GM21786 (cell line): ENCODE measurements at regions not wholly inside any gene's neighbourhood (a gene's known extent, or its start where the extent isn't known, plus 50 kb on each side); places are given as distances from the start of the nearest gene placed in this dataset.

Experiments used
- ATAC-seq: cut with Tn5 transposase; IDR thresholded peaks from one replicate; pipeline ENCODE4 v1.9.1; 2021; ENCODE audit not compliant: unreplicated experiment

DNA sequence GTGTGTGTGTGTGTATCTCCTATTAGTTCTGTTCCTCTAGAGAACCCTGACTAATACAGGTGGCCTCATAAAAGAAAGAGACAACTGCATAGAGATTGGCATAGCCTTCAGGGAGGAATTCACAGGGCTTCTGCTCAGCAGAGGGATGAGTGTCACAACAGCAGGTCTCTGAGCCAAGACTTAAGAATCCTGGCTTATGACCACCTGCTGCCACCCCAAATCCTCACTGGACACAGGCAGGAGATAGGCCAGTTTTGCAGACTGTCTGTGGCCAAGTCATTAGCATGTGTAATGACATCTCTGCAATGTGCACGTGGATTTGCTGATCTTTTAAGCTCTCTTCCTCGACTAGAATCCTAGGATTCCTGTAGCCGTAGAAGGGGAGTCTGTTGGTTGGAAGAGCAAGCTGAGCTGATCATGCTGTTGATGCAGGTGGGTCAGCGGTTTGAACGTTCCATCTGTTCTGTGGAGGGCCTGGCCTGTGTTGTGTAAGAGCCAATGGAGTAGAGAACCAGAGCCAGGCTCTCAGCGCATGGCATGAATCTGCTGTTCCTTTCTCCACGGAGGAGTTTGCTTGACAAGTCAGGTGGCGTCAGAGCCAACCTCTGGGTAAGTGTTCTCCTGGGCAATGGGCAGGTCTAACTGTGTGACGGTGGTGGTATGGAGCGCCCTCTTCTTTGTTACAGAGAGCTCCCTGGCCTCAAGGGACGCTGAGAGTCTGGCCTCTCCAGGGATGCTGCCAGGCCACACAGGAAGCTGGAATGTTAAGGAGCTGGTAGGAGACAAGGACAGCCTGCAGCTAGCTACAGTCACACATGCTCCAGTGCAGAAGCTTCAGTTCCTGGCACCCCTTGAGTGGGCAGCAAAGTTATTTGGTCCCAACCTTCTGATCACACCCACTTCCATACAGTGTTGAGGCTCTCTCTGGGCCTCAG is 503.1 kb downstream of the FOXO1 start:
- no peak for ATAC-seq

DNA sequence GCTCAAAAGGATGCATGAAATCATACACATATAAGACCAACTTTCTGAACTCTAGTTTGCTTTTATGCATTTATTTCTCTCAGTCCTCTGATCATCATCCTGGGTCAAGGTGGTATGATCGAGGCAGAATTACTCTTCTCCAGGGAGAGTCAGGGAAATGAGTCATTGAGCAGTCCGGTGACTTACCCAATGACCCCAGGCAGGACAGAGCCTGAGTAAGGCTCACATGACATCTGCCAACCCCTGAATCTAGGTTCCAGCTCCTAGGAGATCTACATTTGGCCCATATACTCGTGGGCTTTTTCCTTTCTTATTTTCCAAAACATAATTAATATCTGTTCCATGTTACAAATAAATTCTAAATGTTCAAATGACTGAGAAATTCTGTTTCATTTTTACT is 502.3 kb downstream of the FOXO1 start:
- ATAC-seq = no peak

DNA sequence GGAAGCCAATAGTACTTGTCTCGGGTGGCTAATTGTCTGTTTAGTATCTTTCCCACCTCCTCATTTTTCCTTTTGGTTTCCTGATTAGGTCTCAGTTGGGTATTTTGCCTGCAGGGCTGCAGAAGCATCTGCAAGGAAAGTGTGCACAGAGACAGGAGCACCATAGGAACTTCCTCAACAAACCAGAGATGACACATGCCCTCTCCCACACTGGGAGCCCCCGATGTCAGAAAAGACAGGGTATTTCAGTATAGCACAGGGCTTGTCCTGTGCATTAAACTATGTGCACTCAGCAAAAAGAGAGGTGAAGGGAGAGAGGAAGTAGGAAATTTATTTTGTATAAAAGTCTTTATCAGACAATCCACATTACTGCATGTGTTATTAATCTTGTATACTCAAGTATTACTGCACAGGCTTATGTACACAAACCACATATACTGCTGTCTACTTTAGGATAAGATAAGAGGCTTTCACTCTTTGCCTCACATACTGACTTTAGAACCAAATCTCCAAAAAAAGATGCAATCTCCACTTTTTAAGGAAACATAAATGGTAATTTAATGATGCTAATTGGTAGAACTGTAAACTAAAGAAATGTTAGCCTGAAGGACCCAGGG is 501.0 kb downstream of the FOXO1 start:
- ATAC-seq = no peak

DNA sequence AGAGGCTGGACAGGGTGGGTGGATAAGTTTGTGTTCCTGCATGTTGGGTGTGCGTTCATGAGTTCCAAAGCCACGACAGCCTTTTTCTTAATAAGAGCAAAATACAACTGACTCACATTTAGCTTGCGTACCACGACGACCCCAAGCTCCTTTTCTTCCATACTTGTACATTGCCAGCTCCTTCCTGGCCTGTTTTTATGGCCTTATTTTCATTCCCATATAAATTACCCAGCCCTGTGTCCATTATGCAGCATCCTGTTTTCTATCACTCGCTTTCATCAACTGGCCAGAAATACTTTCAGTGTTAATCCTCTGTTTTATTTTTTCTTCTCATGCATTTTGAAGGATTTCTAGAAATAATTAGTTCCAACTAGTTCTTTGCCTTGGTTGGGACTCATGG is 499.1 kb downstream of the FOXO1 start:
- no peak for ATAC-seq

DNA sequence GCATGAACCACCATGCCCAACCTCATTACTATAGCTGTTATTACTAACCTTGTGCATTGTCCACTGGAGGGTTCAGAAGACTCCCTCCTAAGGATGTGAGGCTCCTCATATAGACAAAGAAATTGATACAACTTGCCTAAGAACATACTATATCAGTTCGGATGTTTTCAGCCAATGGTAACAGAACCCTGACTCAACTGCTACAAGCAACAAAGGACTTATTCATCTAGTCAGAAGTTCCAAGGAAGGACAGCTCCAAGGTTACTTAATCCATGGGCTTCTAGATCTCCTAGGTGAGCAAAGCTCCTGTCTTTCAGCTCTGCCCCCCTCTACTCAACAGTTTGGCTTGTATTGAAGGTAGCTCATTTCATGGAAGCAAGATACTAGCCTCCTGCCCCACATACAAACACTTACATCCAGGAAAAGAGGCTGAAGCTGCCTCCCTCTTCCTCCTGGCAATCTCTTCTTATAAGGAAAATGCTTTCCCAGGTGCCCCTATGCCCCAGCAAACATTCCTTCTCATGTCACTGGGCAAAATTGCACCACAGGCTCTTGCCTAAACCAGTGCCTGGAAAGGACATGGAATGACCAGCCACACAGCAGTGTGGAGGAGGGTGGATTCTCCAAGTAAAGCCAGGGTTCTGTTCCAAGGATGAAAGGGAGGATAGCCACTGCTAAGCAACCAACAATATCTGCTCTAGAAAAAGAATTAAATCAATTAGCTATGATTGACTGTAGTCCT is 497.8 kb downstream of the FOXO1 start:
- ATAC-seq = no peak

DNA sequence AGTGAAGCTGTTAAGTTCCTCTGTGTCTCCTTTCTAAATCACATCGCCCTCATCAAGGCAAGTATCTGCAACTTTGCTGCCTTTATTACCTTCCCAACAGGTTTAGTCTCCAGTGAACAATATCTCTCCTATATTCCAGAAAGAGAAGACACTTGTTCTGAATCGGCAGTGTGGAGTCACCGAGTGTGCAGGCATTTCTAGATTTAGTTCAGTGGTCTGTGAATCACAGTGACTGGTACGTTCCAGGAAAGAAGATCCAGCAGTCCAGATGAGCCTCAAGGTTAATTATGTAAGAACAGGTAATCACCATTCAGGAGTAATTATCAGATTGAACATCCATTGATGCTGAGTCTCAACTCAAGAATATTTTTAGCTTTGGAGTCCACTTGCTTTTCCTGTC is 497.0 kb downstream of the FOXO1 start:
- ATAC-seq = no peak

DNA sequence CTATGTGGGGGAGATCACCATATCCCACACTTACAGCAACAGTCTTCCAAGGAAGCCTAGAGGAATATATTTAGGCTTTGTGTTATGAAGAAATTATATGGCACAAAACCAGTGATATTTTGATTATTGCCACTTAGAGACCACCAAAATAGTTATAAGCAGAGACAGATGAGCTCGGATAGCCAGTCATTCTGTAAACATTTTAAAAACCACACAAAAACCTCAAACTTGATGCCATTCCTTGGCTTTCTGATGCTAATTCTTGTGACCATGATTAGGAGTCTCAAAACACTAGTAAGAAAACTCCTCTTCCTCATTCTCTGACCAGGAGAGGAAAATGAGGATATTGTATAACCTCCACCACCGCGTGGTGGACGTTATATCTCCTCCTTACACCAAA is 496.4 kb downstream of the FOXO1 start:
- no peak for ATAC-seq

DNA sequence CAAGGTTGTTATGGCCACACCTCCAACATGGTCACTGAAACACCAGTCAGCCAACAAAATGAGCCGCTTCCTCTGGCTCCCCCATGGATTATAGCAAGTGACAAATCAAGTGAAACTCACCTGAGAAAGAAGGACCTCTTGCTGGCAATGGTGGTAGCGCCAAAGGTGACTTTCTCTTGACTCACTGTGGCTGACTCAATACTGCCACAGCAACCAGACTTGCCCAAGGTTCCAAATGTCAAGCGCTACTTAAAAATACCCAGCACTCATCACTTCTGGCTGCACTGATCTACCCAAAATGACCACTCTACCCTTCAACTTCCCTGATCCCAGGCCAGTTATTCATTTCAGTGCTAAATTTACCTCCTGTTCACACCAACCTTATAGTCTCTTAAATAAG is 495.5 kb downstream of the FOXO1 start:
- ATAC-seq = no peak

DNA sequence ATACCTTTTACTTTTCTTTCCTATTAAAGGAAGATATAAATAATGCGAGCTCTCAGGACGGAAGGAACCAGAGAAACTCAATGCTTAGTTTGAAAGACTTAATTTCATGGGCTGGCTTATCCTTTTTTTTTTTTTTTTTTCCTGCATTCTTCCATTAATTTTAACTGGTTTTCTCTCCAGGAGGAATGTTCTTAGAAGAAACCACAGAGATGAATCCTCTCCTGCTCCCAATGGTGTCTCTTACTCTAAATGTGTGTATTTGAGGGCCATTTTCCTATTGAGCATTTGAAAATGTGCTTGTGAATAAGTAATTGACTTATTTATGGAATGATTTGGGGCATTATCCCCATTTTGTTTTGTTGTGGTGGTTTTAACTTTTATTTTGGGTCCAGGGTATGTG is 494.9 kb downstream of the FOXO1 start:
- no peak for ATAC-seq

DNA sequence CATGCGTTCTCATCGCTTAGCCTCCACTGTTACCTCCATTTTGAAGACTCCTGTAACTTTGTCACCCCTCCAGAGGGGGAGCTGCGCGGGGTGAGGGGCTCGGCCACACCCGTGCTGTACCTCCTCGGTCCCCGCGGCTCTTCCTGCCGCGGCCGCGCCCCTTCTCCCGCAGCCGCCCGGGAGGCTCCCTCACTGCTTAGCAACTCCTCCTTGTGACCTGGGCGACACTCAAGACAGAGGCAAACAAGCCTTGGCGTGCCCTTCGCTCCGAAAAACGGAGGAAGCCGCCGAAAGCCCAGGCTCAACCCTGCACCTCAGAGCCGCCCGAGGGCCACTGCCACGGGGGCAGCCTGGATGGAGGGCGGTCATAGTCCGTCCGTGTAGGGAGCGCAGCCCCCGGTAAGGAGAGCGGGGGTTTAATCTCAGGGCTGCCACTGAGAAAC is 494.3 kb downstream of the FOXO1 start:
- ATAC-seq = no peak

DNA sequence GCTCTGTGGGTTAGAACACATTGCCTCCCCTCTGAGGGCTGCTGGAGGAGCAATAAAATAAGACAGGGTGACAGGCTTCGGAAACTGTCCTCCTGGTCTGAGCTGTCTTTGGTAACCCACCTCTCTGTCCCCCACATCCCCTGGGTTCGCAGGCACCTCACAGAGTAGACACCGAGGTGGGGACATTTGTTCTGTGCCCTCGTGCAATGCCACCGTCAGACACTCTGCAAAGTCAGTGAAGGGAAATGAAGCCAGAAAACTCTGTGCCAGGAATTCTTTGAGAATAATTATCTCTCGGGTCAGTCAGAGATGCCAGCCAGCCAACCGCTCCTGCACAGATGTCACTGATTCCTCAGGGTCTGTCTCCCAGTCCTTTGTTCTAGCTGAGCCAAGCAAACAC is 493.6 kb downstream of the FOXO1 start:
- no peak for ATAC-seq

DNA sequence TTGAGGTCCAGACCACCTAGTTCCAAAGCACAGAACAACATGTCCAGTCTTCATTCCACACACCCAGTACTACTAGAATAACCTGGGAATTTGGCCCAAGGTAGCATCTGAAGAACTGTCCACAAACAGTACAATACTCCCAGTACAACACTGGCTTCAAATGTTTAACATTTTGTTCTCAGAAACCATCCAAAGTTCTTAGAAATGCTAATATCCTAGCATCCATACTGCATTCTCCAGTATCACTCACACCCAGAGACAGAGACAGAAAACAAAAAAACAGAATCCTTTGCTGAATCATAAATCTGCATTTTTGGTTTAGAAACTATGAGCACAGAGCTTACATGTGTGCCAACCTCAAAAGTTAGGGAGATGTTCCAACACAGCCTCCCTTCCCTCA is 490.8 kb downstream of the FOXO1 start:
- ATAC-seq = no peak

DNA sequence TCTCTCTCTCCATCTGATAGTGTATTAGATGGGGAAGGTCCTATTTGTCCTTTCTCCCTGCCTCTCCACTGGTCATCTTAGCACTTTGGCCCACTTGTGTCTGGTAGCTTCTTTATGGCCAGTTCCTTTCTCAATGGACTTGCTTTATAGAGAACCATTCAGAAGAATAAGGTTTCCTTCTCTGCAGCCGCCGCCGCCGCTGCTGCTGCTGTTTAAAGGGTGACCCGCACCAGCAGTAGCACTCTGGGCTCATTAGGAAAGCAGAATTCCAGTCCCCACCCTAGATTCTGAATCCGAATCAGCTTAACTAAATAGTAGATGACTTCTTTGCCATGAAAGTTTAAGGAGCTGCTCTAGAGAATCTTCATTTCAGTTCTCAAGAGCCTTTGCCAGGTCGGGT is 490.2 kb downstream of the FOXO1 start:
- ATAC-seq = no peak

DNA sequence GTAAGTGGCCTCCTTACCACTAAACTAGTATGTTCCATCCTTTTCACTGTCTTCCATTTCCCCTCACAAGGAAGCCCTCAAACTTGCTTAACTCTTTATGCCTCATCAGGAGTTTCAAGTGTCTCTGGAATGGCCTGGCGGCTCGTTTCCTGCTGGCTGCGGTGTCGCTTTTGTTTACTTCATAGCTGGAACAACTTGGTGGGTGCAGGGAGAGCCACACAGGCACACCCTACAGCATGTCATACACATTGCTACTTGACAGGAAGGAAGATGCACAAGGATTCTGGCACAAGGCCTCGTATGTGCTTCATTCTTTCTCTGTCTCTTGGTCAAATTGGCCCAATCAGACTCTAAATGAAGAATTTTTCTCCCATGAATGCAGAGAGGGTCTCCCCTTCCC is 488.3 kb downstream of the FOXO1 start:
- no peak for ATAC-seq

DNA sequence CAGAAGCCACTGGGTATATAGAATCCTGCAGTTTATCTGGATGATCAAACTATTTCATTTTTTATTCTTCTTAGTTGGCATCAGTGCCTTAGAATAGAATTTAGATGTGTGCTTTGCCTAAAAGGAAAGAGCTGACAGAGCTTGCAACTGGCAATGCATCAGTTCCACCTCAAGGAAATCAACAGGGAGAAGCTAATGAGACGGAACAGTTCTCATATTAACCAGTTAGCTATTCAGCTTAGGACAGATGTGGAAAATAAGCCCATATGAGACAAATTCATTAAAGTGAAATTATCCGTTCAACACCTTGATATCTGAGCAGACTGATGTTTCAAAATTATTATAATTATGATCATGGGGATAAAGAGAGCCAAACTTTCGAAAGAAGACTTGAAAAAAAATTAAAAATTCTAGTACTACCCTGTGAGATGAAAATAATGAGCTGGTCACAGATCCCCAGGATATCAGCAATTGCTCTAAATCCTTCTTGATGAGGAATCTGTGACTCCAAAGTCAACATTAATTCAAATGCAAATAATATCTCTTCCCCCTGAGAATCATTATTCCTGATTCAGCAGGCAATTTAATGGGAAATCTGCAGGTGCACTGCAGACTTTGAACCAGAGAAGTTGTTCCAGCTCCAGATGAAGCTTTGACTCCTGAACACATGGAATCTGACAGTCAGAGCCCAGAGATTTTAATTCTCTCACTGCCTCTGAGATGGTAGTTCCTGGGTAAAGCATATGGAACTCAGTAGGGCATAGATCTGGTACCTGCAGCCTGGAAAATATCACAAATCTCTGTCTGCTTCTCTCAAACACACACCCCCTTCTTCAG is 486.8 kb downstream of the FOXO1 start:
- ATAC-seq = no peak

DNA sequence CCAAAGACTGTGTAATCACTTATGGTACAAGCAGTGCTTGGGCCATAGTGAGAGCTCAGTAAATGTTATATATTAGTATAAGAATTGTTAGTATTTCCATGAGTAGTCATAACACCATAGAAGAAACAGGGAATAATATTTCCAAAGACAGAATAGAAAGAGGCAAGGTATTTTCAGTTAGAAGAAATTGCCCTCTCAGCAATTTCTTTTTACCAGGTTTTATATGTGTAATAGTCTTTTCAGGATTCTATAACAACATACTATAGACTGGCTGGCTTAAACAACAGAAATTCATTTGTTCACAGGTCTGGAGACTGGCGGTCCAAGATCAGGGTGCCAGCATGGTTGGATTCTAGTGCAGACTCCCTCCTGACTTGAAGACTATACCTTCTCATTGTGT is 485.7 kb downstream of the FOXO1 start:
- ATAC-seq = no peak

DNA sequence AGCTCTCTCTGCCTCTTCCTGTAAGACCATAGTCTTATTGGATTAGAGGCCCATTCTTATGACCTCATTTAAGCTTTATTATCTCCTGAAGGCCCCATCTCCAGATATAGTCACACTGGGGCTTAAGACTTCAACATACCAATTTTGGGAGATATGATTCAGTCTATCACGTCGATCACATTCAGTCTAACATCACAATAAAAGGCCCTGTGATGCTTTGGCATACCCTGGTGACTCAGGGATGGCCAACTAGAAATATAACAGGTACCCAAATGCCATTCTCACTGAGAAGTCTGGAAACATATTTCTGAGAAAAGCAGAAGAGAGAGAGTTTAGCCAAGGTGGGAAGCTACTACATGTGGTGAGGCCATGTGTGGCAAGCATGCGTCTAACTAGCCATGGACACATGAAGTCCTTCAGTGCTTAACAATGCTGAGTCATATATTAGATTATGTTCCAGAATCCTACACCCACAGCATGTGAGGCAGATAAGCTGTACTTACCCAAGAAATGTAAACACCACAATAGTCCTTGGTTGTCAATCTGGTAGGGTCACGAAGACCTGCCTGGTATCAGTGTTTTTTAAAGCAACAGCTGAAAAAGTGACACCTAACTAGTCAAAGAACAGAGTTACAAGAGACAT is 485.1 kb downstream of the FOXO1 start:
- ATAC-seq = no peak

DNA sequence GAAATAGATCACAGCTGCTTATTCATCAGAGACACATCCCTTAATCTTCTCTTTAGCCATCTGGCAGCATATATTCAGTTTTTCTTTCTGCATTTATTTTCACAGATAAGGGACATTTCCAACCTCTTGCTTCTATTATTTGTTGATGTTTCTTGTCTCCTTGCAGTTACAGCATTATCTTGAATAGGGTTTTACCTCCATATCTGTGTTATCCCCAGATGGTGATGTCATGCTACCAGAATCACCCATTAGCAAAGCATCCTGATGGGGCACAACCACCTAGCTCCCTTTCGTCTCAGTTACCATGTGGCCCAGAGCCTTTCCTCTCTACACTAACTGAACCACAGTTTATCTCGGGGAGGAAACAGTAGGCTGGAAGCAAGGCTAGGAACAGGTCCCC is 483.9 kb downstream of the FOXO1 start:
- no peak for ATAC-seq

DNA sequence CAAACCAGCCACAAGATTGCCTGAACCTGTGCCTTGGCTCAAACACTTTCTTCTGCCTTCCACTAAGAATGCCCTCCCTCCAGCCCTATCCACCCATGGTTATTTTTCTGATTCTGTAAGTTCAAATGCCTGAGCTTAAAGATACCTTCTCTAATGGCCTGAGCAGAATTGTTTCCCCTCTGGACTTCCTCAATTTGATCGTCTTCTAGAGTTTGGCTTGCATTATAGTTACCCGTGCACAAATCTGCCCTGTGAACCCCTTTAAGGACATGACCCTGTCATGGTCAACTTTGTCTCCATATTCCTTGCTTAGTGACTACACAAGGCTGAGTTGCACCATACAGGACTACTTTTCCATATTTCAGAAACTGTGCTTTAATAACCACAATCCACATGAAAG is 481.0 kb downstream of the FOXO1 start:
- ATAC-seq = no peak

DNA sequence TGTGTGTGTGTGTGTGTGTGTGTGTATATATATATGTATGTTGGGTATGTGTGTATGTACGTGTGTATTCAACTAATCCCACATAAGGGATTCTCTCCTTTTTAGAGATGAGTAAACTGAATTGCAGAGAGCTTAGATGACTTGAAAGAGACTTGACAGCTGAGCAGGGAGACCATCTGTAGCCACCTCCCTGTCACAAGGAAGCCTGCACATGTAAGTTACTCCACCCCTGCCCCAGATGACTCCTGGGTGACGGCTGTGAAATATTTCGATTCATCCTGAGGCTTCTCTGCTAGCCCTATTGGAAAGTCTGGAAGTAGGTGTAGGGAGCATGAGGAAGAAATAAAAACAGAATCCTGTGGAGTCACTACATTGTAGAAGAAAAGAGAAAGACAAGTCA is 480.4 kb downstream of the FOXO1 start:
- no peak for ATAC-seq
